ENCODE measurements at regions not wholly inside any gene's neighbourhood (a gene's known extent, or its start where the extent isn't known, plus 50 kb on each side); places are given as distances from the start of the nearest gene placed in this dataset.

DNA sequence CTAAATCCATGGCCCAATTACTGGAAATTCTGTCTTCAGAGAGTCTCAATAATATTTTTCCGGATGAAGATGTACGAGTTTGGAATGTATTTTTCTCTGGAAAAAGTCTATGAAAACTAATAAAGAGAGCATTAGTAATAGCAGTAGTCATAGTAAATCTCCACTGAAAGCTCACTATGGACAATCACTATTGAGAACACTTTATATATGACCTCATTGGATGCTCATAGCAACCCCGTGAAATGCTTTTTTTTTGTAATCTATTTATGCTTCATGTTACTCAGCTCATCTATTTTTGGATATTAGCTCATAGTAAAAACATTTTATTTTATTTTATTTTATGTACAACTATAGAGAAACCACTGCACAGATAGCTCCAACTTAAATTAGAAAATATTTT lies 94.3 kb upstream of the MYO3A start:
- no peak for TF ChIP-seq CTCF (conservative IDR thresholded peaks at IDR 0.05)
- TF ChIP-seq ZFX (IDR thresholded peaks at IDR 0.05) = no peak

All from C4-2B (cell line).